Endodermal cell (in vitro differentiated cells): ENCODE measurements at regions not wholly inside any gene's neighbourhood (a gene's known extent, or its start where the extent isn't known, plus 50 kb on each side); places are given as distances from the start of the nearest gene placed in this dataset.

Source experiments
- DNase-seq: peaks from one replicate; pipeline ENCODE4 v3.0.0-alpha.2; 2017
- H3K27ac ChIP-seq: 2 replicates; pipeline ENCODE4 v1.5.1; 2013; ENCODE audit warnings: mild to moderate bottlenecking, low read depth, low read length, moderate library complexity
- H3K27me3 ChIP-seq: 2 replicates; pipeline ENCODE4 v1.6.1; 2013; ENCODE audit warnings: mild to moderate bottlenecking, low read length, moderate library complexity; ENCODE audit not compliant: insufficient read depth, control insufficient read depth, poor library complexity, severe bottlenecking
- H3K36me3 ChIP-seq: 2 replicates; pipeline ENCODE4 v1.7.0; 2013; ENCODE audit warnings: mild to moderate bottlenecking, low read length, moderate library complexity; ENCODE audit not compliant: control insufficient read depth, insufficient read depth
- H3K4me1 ChIP-seq: one replicate; pipeline ENCODE4 v1.7.0; 2013; ENCODE audit warnings: low read length; ENCODE audit not compliant: control insufficient read depth, insufficient read depth
- H3K4me3 ChIP-seq: 2 replicates; pipeline ENCODE4 v1.5.1; 2013; ENCODE audit warnings: mild to moderate bottlenecking, low read length, moderate library complexity
- H3K9ac ChIP-seq: 2 replicates; pipeline ENCODE4 v1.6.1; 2013; ENCODE audit warnings: mild to moderate bottlenecking, low read length, moderate library complexity; ENCODE audit not compliant: poor library complexity, severe bottlenecking; ENCODE audit errors: extremely low read depth
- H3K9me3 ChIP-seq: 2 replicates; pipeline ENCODE4 v1.6.1; 2013; ENCODE audit warnings: mild to moderate bottlenecking, low read length, moderate library complexity; ENCODE audit not compliant: control insufficient read depth
- H3K27ac Mint-ChIP-seq: 2 replicates; pipeline ENCODE4 v1.8.0; 2020; ENCODE audit warnings: mixed read lengths
- H3K27me3 Mint-ChIP-seq: 2 replicates; pipeline ENCODE4 v1.8.0; 2021; ENCODE audit warnings: mild to moderate bottlenecking, mixed read lengths; ENCODE audit not compliant: insufficient read depth
- H3K36me3 Mint-ChIP-seq: 2 replicates; pipeline ENCODE4 v1.8.0; 2020; ENCODE audit warnings: low read depth, mixed read lengths
- H3K4me1 Mint-ChIP-seq: 2 replicates; pipeline ENCODE4 v1.8.0; 2020; ENCODE audit warnings: mixed read lengths
- H3K4me3 Mint-ChIP-seq: 2 replicates; pipeline ENCODE4 v1.8.0; 2020; ENCODE audit warnings: mild to moderate bottlenecking, moderate library complexity, mixed read lengths
- H3K9me3 Mint-ChIP-seq: 2 replicates; pipeline ENCODE4 v1.8.0; 2020; ENCODE audit warnings: mild to moderate bottlenecking, mixed read lengths
- WGBS, 2 experiments: methylation state at CpG; one replicate each; pipeline versions ENCODE4 v1.1.5 to v1.1.7; 2013; ENCODE audit warnings: missing lambda C conversion rate in 2 of 2, mixed read lengths in 1 of 2; ENCODE audit not compliant: insufficient coverage in 1 of 2, insufficient read length in 1 of 2; 5-methylcytosine and 5-hydroxymethylcytosine counted together
- TF ChIP-seq, protein P1 (sequence below): fragments of 200-600 bp; sonication (generic); conservative IDR thresholded peaks from 2 replicates; pipeline ENCODE4 v1.5.0; 2021; ENCODE audit warnings: antibody characterized with exemption, mild to moderate bottlenecking

DNA sequence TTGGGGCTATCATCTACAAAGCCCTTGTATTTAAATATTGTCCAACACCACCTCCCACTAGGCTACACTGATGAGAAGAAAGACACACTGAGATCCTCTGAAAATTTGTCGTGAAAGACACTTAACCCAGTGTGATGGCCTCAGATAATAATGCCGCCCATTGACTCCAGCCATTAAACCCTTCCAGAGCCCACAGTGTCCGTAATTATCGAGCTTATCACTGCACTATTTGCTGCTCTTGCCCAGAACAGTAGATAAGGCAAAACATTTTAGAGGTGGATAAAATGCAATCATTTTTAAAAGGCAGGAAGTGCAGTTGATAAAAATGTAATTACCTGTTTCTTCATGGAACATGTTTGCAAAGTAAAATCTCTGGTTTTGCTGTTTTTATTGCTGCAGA lies 121.3 kb upstream of the DDX18 start:
- DNase-seq, result no peak
- H3K27ac Mint-ChIP-seq, result no peak overlapping the region
- H3K36me3 Mint-ChIP-seq, result no peaks in the 10 kb centered on the region
- Histone ChIP-seq H3K4me1 (no peaks in the 10 kb centered on the region), H3K27me3 (no peaks in the 10 kb centered on the region), H3K27ac (no peak overlapping the region), H3K9ac (no peak overlapping the region), H3K9me3 (no peaks in the 10 kb centered on the region), H3K4me3 (no peak overlapping the region), H3K36me3 (no peaks in the 10 kb centered on the region)
- H3K4me3 Mint-ChIP-seq, result no peak overlapping the region
- TF ChIP-seq, protein P1, sequence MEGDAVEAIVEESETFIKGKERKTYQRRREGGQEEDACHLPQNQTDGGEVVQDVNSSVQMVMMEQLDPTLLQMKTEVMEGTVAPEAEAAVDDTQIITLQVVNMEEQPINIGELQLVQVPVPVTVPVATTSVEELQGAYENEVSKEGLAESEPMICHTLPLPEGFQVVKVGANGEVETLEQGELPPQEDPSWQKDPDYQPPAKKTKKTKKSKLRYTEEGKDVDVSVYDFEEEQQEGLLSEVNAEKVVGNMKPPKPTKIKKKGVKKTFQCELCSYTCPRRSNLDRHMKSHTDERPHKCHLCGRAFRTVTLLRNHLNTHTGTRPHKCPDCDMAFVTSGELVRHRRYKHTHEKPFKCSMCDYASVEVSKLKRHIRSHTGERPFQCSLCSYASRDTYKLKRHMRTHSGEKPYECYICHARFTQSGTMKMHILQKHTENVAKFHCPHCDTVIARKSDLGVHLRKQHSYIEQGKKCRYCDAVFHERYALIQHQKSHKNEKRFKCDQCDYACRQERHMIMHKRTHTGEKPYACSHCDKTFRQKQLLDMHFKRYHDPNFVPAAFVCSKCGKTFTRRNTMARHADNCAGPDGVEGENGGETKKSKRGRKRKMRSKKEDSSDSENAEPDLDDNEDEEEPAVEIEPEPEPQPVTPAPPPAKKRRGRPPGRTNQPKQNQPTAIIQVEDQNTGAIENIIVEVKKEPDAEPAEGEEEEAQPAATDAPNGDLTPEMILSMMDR, result no peak
- WGBS, 2 experiments, result 90 to 100% methylated on average over 2 to 4 of the region's 4 CpGs
- peaks cover 6% of the 10 kb centered on the region for H3K4me1 Mint-ChIP-seq
- peaks cover 5% of the 10 kb centered on the region for H3K27me3 Mint-ChIP-seq
- no peaks in the 10 kb centered on the region for H3K9me3 Mint-ChIP-seq

DNA sequence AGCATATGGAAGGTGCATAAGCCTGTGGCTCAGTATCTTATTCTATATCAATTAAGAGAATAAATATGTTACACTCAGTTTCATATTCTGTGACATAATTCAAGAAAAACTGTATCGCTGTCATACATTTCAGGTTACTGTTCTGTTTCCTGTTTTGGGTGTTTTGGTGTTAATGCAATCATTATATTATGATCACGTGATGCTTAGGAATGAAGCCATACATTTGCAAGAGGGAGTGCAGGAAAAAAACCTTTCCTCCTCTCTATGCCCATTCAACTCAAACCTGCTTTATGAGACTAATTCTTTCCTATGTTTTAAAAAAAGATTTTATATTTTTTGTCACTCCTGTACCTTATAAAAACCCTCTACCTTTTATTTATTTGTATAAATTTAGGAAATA lies 120.8 kb upstream of the DDX18 start:
- Mint-ChIP-seq H3K4me3 (no peak overlapping the region), H3K27me3 (peaks cover 5% of the 10 kb centered on the region), H3K4me1 (peaks cover 7% of the 10 kb centered on the region), H3K36me3 (no peaks in the 10 kb centered on the region), H3K9me3 (no peaks in the 10 kb centered on the region), H3K27ac (no peak overlapping the region)
- Histone ChIP-seq H3K27ac (no peak overlapping the region), H3K36me3 (no peaks in the 10 kb centered on the region), H3K27me3 (no peaks in the 10 kb centered on the region), H3K4me1 (peaks cover 2% of the 10 kb centered on the region), H3K9me3 (no peaks in the 10 kb centered on the region), H3K9ac (no peak overlapping the region), H3K4me3 (no peak overlapping the region)
- 89% methylated on average over 2 of the region's 2 CpGs; no CpG with 5 or more reads in 1 of the 2 experiments for WGBS, 2 experiments
- TF ChIP-seq, protein P1, result no peak
- DNase-seq, result no peak

GRCh38 chr2:117698287-117698686 lies 116.2 kb upstream of the DDX18 start:
- H3K36me3 ChIP-seq, result no peaks in the 10 kb centered on the region

More at GRCh38 chr2:117698287-117698686, 116.2 kb upstream of the DDX18 start:
- H3K9me3 ChIP-seq, result no peaks in the 10 kb centered on the region
- no peak overlapping the region for H3K27ac Mint-ChIP-seq
- H3K9me3 Mint-ChIP-seq, result no peaks in the 10 kb centered on the region
- H3K27me3 Mint-ChIP-seq, result peaks cover 5% of the 10 kb centered on the region
- H3K27ac ChIP-seq, result no peak overlapping the region
- no peak overlapping the region for H3K4me3 Mint-ChIP-seq
- no peaks in the 10 kb centered on the region for H3K27me3 ChIP-seq
- no peaks in the 10 kb centered on the region for H3K36me3 Mint-ChIP-seq
- peaks cover 2% of the 10 kb centered on the region for H3K4me1 ChIP-seq
- H3K4me3 ChIP-seq, result no peak overlapping the region
- WGBS, 2 experiments, result 77 to 87% methylated on average over 2 to 4 of the region's 4 CpGs
- peak; percentile 51 for DNase-seq
- H3K9ac ChIP-seq, result no peak overlapping the region
- TF ChIP-seq, protein P1, result no peak
- peaks cover 3% of the 10 kb centered on the region for H3K4me1 Mint-ChIP-seq
